Nephron progenitor cell (in vitro differentiated cells): ENCODE measurements at regions not wholly inside any gene's neighbourhood (a gene's known extent, or its start where the extent isn't known, plus 50 kb on each side); places are given as distances from the start of the nearest gene placed in this dataset.

ENCODE experiments used
- DNase-seq: peaks from one replicate; pipeline ENCODE4 v3.0.0; 2021
- H3K27ac Mint-ChIP-seq: 2 replicates; pipeline ENCODE4 v1.8.0; 2021; ENCODE audit warnings: mild to moderate bottlenecking, moderate library complexity, mixed read lengths
- H3K27me3 Mint-ChIP-seq: 2 replicates; pipeline ENCODE4 v1.8.0; 2021; ENCODE audit warnings: mild to moderate bottlenecking, low read depth, mixed read lengths; ENCODE audit not compliant: poor library complexity
- H3K36me3 Mint-ChIP-seq: 2 replicates; pipeline ENCODE4 v1.8.0; 2021; ENCODE audit warnings: low read depth, mixed read lengths
- H3K4me1 Mint-ChIP-seq: 2 replicates; pipeline ENCODE4 v1.8.0; 2021; ENCODE audit warnings: mixed read lengths
- H3K4me3 Mint-ChIP-seq: 2 replicates; pipeline ENCODE4 v1.8.0; 2021; ENCODE audit warnings: mild to moderate bottlenecking, moderate library complexity, mixed read lengths
- H3K9me3 Mint-ChIP-seq: 2 replicates; pipeline ENCODE4 v1.8.0; 2021; ENCODE audit warnings: mild to moderate bottlenecking, moderate library complexity, mixed read lengths
- TF ChIP-seq, protein P1 (sequence below): fragments of 200-600 bp; sonication (generic); IDR thresholded peaks from 2 replicates; pipeline ENCODE4 v1.5.0; 2021; ENCODE audit warnings: antibody characterized with exemption

DNA sequence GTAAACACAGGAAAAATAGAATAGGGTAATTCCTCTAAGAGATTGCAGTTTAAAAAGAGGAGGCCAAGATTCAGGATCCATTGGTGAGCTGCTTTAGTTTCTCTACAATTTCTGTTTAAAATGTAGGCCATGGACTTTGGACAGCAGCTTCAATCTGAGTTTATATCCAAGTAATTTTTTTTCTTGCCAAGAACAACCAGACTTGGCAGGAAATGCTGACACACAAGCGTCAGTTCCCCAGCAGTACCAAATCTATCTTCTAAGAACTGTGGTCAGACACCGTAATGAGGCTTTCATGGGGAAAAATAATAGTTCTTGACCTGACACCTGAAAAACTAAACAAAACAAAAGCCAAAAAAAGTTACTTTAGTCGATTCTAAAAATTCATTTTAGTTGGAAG lies 528.8 kb downstream of the CSNK1G3 start:
- no peak overlapping the region for H3K4me3 Mint-ChIP-seq
- peaks cover 31% of the 10 kb centered on the region for H3K9me3 Mint-ChIP-seq
- peaks cover 17% of the 10 kb centered on the region for H3K36me3 Mint-ChIP-seq
- peaks cover 40% of the 10 kb centered on the region for H3K4me1 Mint-ChIP-seq
- TF ChIP-seq, protein P1, sequence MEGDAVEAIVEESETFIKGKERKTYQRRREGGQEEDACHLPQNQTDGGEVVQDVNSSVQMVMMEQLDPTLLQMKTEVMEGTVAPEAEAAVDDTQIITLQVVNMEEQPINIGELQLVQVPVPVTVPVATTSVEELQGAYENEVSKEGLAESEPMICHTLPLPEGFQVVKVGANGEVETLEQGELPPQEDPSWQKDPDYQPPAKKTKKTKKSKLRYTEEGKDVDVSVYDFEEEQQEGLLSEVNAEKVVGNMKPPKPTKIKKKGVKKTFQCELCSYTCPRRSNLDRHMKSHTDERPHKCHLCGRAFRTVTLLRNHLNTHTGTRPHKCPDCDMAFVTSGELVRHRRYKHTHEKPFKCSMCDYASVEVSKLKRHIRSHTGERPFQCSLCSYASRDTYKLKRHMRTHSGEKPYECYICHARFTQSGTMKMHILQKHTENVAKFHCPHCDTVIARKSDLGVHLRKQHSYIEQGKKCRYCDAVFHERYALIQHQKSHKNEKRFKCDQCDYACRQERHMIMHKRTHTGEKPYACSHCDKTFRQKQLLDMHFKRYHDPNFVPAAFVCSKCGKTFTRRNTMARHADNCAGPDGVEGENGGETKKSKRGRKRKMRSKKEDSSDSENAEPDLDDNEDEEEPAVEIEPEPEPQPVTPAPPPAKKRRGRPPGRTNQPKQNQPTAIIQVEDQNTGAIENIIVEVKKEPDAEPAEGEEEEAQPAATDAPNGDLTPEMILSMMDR, result no peak
- DNase-seq, result no peak
- no peak overlapping the region for H3K27ac Mint-ChIP-seq
- no peaks in the 10 kb centered on the region for H3K27me3 Mint-ChIP-seq

DNA sequence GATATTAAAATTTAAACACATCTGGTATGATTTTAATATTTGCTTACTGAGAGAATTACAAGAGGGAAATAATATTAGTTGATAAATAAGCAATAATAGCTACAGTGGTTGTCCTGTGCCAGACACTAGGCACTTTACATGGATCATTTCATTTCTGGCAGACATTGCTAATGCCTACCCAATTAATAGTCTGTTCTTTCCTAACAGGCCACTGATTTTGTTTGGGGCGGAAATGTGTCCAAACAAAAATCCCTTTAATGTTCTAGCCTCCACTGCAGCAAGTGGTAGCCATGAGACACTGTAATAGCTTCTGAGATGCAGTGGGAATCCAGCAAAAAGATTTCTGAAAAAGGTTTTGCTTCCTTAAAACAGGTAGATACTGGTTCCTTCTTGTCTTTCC lies 527.4 kb downstream of the CSNK1G3 start:
- H3K4me3 Mint-ChIP-seq, result no peak overlapping the region
- peaks cover 38% of the 10 kb centered on the region for H3K4me1 Mint-ChIP-seq
- H3K27me3 Mint-ChIP-seq, result no peaks in the 10 kb centered on the region
- peaks cover 31% of the 10 kb centered on the region for H3K9me3 Mint-ChIP-seq
- TF ChIP-seq, protein P1, result no peak
- H3K36me3 Mint-ChIP-seq, result peaks cover 17% of the 10 kb centered on the region
- DNase-seq, result no peak
- H3K27ac Mint-ChIP-seq, result no peak overlapping the region

DNA sequence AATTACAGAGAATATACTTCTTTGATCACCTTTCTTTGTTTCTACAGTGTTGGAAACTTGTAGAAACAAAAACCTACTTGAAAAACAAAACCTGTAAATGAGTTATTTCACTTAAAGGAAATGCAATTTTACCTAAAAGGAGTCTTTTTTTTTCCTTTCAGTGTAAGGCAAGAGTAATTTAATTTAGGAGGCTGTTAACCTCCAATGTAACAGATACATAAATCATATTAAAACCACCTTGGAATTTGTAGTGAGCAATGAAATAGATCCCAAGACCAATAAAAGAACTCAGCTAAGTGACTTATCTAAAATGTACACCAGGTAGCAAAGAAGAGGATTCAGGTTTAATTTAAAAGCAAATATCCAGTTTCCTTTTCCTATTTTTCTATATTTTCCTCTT lies 524.8 kb downstream of the CSNK1G3 start:
- peaks cover 16% of the 10 kb centered on the region for H3K36me3 Mint-ChIP-seq
- peaks cover 47% of the 10 kb centered on the region for H3K4me1 Mint-ChIP-seq
- no peaks in the 10 kb centered on the region for H3K27me3 Mint-ChIP-seq
- peaks cover 17% of the 10 kb centered on the region for H3K9me3 Mint-ChIP-seq
- TF ChIP-seq, protein P1, result no peak
- no peak overlapping the region for H3K27ac Mint-ChIP-seq
- DNase-seq, result no peak
- H3K4me3 Mint-ChIP-seq, result no peak overlapping the region

DNA sequence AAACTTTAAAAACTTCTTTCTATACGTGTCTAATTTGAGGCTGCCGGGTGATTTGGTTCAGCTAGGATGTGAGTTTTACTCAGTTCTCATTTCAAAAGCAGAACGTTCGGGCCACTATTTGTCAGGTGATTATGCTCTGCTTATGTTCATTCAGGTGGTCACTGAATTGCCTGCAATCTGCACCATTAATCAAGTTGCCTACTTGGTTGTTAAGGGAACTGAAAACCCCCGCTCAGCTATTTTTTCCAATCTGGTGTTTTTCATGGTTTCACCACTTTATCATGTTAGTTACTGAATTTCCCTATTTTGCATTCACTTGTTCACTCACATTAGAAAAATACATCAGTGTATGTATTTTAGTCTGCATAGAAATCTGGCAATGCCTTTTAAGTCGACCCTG lies 523.0 kb downstream of the CSNK1G3 start:
- no peak for DNase-seq
- H3K9me3 Mint-ChIP-seq, result no peaks in the 10 kb centered on the region
- H3K27me3 Mint-ChIP-seq, result no peaks in the 10 kb centered on the region

DNA sequence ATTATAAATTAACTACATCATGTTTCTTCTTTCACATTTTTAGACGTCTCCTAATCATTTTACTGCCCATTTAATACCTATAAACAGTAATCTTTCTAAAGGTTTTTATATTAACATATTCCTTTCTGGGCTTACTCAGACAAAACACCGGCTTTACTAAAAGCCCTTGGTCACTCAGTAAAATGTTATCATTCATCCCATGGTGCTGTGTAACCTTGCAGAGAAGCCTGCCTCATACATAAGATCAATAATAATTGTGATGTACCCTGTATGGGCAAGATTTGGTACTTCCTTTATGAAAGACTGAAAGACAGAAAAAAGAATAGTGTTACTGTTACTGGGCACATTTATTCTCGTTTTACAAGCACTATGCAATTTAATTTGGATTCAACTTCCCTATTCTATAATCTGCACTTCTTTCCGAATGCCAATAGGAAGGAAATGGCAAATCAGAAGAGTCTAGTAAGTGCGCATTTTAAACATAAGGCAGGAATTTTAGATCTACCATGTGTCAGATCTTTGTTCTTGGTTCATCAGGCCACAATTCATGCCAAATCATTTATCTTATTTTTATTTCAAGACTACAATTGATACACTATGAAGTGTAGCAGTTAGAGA lies 522.2 kb downstream of the CSNK1G3 start:
- no peaks in the 10 kb centered on the region for H3K36me3 Mint-ChIP-seq
- peaks cover 61% of the 10 kb centered on the region for H3K4me1 Mint-ChIP-seq
- H3K4me3 Mint-ChIP-seq, result no peak overlapping the region

More for the DNA sequence above, 523.0 kb downstream of the CSNK1G3 start:
- TF ChIP-seq, protein P1, result no peak
- no peaks in the 10 kb centered on the region for H3K36me3 Mint-ChIP-seq
- peaks cover 55% of the 10 kb centered on the region for H3K4me1 Mint-ChIP-seq
- H3K27ac Mint-ChIP-seq, result no peak overlapping the region
- H3K4me3 Mint-ChIP-seq, result no peak overlapping the region

DNA sequence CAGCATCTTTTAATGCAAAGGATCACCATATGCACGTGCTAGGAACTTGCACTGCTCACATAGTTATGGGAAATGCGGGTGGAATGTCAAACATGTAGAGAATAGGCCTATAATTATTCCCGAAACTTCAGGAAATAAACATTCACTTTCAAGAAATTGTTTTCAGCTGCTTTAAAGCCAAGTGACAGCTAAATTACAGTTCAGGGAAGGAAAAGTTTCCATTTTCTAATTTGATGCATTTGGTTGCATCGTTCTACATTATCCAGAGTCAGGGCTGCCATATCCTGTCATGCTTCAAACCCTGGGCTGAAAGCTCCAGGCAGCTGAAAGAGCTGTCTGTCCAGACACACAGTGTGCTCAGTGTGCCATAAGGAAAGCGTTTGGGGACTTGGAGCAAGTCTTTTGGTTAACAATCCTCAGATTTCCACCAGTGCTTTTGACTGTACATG lies 518.1 kb downstream of the CSNK1G3 start:
- peak; percentile 2 for DNase-seq
- H3K36me3 Mint-ChIP-seq, result no peaks in the 10 kb centered on the region
- H3K27me3 Mint-ChIP-seq, result no peaks in the 10 kb centered on the region
- peak overlapping the region; percentile 40 for H3K27ac Mint-ChIP-seq
- TF ChIP-seq, protein P1, result no peak
- H3K4me3 Mint-ChIP-seq, result no peak overlapping the region
- peaks cover 30% of the 10 kb centered on the region for H3K4me1 Mint-ChIP-seq
- no peaks in the 10 kb centered on the region for H3K9me3 Mint-ChIP-seq

More for the DNA sequence above, 522.2 kb downstream of the CSNK1G3 start:
- Mint-ChIP-seq H3K27me3 (no peaks in the 10 kb centered on the region), H3K27ac (peak overlapping the region; percentile 77), H3K9me3 (no peaks in the 10 kb centered on the region)
- TF ChIP-seq, protein P1, result no peak
- no peak for DNase-seq
